ENCODE measurements at regions not wholly inside any gene's neighbourhood (a gene's known extent, or its start where the extent isn't known, plus 50 kb on each side); places are given as distances from the start of the nearest gene placed in this dataset.
"Not testable (repeated sequence)": the region's sequence is repeated elsewhere in the genome, so short reads cannot be mapped to it uniquely, and the experiment has no call there.

DNA sequence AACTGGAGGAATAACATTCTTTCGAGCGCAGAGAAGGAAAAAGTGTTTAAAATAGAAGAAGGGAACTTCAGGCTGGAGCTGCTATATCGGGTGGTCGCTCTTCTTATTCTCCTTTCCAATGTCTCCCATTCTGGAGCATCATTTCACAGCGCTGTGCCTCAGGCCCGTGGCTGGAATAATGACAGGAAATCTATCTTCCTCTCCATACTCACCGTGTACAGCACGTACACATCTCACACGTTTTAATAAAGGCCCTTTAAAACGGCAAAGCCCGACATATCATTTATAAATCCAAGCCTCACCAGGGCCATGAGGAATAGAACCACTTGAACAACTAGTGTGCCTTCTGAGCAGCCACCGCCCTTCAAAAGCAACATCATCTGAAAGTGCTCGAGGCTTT is 264.4 kb downstream of the TEX29 start:
- DNase-seq (ENCODE audit: low spot score): no peak

DNA sequence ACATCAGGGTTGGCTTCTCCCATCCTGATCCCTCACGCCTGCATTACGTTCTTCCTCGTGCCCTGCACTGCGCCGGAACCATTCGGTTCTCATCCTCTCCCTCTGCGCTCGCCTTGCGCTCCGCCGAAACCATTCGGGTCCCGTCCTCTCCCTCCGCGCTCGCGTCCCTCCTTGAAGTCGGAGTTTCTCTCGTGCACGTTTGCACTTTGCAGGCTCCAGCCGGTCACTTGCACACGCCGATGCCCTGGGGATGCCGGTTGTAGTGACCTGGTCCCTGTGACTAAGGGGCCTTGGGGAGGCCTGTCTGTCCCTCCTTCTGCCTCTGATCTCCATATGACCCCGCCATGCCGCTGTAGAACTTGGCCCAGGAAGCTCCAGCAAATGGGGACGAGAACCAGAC is 265.8 kb downstream of the TEX29 start:
- DNase-seq (ENCODE audit: low spot score): no peak

DNA sequence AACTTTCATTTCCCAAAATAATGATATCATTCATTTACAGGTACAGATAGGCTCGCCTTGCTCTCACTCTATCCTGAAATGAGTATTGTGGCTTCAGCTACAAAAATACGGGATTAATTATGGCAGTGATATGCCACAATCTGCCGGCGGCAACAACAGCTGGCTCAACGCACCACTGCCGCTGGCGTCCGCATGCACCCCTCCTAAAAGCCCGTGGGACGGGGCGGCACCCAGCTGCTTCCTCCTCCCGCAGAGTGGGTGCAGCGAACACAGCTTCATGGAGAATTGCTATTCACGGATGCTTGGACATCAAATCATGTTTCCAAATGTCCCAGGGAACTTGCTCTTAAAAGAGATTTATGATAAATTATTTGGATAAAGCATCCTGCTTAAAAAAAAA is 266.8 kb downstream of the TEX29 start:
- DNase-seq (ENCODE audit: low spot score): no peak

DNA sequence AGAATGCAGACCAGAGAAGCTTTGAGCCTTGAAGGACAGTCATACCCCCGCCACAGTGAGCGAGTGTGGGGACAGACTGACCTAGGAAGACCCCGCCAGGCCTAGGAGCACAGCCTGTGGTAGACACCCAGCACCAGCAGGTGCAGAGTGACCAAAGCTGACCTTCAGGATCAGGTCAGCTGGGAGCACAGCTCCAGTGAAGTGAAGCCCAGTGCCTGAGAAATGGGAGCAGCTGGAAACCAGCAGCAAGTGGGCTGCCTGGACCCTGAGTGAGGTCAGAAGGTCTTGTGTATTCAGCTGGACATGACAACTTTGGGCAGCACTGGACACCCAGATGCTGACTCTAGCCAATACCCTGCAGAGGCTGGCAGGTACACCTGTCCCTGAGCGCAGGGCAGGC is 268.9 kb downstream of the TEX29 start:
- no peak for DNase-seq (ENCODE audit: low spot score)

DNA sequence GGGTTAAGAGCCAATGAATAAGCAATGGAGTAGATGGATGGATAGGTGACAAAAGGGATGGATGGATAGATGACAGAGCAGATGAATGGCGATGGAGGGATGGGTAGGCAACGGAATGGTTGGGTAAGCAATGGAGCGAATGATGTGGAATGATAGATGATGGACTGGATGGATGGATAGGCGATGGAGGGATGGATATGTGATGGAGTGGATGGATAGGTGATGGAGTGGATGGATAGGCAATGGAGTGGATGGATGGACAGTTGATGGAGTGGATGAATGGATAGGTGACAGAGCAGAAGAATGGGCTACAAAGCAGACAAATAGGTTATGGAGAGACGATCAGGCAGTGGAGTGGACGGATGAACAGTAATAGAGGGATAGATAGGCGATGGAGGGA is 269.6 kb downstream of the TEX29 start:
- DNase-seq (ENCODE audit: low spot score): no peak

DNA sequence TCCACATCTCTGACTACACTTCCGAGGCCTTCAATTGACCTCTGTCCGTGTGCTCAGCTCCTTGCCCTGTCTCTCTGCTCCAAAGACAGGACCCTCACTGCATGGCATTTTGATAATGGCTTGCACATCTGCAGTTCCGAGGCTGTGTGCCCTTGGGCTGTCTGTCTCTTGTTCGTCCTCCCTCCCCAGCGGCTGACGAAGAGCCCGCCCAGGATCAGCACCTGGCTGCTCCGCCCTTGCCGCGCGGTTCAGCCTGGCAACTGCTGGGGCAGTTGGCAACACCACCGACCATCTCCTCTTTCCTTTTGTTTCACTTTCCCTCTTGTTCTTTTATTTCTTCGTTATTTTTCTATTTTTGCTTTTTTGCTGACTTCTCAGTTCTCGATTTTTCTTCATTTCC is 270.4 kb downstream of the TEX29 start:
- DNase-seq (ENCODE audit: low spot score): no peak

DNA sequence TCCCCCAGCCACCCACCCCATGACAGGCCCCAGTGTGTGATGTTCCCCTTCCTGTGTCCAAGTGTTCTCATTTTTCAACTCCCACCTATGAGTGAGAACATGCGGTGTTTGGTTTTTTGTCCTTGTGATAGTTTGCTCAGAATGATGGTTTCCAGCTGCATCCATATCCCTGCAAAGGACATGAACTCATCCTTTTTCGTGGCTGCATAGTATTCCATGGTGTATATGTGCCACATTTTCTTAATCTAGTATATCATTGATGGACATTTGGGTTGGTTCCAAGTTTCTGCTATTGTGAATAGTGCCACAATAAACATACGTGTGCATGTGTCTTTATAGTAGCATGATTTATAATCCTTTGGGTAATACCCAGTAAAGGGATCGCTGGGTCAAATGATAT is 273.0 kb downstream of the TEX29 start:
- not testable (repeated sequence) for DNase-seq (ENCODE audit: low spot score)

DNA sequence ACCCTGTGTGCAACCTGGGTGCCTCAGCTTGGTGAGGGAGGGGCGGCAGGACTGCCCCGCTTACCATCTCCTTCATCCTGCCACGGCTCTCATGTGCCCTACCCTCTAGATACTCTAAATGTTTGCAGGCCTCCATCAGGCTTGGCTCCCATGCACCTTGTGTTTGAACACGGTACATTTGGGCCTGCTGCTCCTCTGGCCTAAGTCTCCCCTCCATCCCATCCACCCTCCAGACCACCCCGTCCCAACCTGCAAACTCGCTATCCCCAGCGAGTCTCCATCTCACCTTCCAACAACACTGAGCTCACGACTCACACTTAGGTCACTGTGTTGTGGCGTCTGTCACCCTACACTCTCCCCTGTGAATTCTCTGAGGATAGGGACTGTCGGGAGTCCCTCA is 274.2 kb downstream of the TEX29 start:
- no peak for DNase-seq (ENCODE audit: low spot score)

DNA sequence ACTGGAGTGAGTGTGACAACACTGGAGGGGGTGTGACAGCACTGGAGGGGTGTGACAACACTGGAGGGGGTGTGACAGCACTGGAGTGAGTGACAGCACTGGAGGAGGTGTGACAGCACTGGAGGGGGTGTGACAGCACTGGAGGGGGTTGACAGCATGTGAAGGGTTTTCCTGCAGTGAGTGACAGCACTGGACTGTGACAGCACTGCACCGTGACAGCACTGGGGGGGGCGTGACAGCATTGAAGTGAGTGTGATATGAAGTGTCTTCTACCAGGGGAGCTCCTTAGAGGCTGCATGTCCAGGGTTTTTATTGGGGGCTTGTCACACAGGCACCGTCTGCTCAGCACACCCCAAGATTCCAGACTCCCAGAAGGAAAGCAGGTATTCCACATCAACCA is 274.8 kb downstream of the TEX29 start:
- DNase-seq (ENCODE audit: low spot score): no peak

DNA sequence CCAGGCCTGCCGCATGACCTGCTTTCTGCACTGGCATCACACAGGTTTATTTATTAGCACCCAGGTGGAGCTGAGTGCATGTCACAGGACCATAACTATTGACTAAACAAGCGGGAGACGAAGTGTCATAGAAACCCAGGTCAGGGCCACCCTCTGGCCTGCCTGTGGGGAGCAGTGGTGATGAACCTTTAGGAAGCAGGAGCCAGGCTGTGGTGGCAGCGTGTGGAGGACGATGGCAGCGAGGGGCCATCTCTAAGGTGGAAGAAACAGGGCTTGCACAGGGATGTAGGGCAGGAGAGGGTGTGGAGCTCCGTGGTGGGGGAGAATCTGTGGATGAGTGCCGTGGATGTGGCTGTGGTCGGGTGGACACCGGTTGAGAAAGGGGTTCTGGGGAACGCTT is 275.3 kb downstream of the TEX29 start:
- no peak for DNase-seq (ENCODE audit: low spot score)

DNA sequence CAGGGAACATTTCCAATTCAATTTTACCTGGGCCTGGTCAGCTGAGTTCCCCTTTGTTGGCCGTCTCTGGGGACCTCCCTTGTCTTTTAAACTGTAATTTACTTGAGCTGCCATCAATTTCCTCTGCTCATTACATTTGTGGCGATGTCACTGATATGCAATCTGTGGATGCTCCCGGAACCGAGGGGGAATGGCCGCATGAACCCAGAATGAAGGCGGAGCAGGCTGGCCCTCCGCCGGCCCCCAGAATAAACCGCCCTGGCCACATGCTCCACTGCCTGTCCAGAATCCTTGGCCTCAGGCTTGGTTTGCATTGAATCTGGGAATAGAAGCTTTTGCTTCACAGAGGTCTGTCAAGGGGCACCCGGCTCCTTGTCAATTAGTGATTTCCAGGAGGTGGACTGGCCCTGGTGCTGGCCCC is 276.8 kb downstream of the TEX29 start:
- DNase-seq (ENCODE audit: low spot score): no peak

DNA sequence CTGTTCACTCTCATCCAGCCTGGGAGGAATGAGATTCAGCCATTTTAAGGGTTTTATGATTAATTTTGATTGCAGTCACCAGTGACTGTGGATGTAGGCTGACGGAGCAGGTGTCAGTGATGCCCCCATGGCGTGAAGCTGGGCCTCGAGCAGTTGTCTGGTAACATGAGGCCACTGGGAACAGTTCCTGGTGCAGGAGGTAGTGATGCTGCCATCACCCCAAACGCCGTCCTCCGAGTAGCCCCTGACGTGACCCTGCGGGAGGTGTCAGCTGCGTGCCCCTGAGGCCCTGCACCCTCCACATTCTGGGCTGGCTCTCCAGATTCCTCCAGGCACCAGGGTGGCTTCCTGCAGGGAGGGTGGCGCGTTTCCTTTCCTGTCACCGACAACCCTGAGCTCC is 277.2 kb downstream of the TEX29 start:
- no peak for DNase-seq (ENCODE audit: low spot score)

DNA sequence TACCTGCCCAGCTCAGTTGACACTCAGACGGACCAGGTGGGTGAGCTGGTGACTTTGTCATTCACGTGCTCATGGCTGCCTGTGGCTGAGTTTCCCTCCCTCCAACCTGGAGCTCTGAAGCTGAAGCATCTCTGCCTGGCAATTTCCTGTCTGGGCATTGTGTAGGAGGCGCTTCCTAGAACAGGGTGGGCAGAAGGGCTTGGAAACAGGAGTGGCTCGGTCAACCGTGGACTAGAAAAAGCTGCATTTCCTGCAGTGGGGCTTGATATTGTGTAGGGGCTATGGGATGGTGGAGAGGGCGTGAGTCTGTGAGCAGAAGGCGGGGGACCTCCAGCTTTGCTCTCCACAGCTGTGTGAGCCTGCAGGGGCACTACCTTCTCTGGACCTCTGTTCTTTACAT is 278.3 kb downstream of the TEX29 start:
- no peak for DNase-seq (ENCODE audit: low spot score)

DNA sequence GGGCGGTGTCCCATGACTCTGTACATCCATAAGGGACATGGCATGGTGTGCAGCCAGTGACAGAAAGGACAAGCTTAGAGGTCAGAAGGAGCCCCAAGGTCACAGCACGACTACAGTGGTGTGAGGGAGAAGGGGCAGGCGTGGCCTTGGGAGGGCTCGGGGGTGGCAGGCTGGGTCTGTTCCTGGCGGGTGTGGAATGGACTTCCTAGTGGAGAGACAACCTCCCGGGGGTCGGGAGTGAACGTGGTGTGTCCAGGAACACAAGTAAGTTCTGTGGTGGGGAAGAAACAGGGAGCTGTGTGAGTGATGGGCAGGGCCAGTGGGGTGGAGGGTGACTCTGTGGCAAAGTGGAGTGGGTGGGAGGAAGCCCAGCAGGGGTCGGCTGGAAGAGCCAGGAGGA is 279.3 kb downstream of the TEX29 start:
- DNase-seq (ENCODE audit: low spot score): no peak

DNA sequence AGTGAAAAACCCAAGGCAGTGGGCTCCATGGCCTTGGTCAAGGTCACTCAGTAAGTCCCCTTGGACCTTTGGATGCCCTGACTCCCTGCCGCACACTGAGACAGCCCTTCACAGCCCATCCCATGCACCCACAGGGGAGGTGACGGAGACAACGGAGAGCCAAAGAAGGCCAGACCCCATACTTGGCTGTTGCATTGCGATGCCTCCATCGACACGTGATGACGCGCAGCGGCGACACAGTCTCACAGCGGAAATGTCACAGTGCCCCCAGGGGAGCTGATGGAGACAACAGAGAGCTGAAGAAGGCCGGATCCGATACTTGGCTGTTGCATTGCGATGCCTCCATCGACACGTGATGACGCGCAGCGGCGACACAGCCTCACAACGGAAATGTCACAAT is 282.4 kb downstream of the TEX29 start:
- DNase-seq (ENCODE audit: low spot score): no peak

DNA sequence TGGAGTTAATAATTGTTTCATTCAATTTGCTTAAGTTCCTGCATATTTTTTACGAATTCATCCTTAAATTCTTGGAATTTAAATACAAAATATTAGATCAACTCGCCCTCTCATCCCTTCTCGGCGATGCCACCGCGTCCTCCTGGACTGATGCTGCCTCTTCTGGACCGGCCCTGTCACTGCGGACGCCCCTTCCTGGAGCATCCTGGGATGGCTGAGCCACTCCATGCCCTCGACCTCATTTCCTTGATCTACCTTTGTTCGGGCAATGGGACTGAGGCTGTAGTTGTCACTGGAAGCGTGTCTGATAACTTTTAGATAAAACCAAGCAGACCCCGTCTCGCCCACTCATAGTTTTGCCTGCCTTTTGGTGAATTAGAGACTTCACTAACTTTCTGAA is 283.7 kb downstream of the TEX29 start:
- no peak for DNase-seq (ENCODE audit: low spot score)

DNA sequence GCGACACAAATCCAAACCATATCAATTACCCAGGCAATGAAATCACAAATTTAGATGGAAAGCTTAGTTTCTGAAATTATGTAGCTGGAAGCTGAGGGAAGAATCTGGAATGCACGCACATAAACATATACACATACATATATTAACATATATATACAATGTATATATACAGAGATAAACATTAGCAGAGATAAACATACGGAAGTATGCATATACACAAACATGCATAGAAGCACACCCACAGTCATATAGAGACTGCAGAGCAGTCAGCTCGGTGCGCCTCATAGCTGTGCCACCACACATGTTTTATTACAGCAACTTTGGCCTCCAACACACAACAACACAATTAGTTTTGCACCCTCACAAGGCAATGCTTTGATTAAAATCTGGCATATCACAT is 288.1 kb downstream of the TEX29 start:
- no peak for DNase-seq (ENCODE audit: low spot score)

DNA sequence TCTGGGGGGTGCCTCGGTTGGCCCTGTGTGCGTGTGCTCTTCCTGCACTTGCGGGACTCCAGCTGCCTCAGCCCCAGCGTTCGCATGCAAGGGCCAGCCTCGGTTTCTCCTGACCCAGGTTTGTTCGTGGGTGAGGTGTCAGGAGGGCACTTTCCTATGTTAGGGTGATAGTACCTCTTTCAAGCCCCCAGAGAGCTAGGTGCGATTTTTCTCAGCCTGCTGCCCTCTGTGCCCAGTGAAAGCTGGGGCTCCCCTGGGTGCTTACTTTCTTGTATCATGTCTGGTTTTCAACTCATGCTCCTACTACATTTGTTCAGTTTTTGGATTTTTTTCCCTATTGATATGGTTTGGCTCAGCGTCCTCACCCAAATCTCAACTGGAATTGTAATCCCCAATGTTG is 289.2 kb downstream of the TEX29 start:
- DNase-seq (ENCODE audit: low spot score): no peak

DNA sequence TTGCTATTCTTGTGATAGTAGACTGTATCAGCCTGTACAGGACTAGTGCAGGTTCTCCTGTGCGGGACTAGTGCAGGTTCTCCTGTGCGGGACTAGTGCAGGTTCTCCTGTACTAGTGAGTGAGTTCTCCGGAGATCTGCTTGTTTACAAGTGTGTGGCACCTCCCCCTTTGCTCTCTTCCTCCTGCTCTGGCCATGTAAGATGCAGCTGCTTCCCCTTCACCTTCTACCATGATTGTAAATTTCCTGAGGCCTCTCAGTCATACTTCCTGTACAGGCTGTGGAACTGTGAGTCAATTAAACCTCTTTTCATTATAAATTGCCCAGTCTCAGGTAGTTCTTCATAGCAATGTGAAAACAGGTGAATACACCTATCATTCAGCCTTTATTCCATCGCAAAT is 289.6 kb downstream of the TEX29 start:
- no peak for DNase-seq (ENCODE audit: low spot score)

DNA sequence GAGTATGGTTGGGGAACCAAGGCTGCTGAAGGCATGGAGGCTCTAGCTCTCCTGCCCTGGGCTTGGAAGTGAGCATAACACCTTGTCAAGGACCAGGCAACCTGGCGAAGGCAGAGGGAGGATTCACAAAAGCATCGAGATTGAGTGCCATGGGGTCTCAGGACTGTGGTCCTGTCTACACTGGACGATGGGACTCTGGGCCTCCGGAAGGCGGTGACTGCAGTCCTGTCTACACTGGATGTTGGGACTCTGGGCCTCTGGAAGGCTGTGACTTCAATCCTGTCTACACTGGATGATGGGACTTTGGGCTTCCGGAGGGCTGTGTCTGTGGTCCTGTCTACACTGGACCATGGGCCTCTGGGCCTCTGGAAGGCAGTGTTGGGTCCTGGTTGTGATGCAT is 290.4 kb downstream of the TEX29 start:
- no peak for DNase-seq (ENCODE audit: low spot score)

DNA sequence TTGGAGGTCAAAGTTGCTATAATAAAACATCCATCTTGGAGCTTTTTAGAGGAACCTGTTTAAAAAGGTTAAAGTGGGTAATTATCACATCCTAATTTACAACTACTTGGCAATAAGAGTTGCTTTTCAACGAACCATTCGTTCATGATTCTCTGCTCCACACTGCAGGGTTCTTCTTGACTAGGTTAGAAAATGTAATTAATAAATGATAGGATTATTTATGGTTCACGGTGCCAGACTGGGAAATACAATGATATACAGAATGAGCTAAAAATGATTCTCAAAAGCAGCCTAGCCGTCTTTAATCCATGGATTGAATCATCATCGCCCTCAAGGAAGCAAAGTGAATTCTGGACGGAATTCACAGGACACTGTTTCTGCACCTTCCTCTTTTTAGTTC is 291.2 kb downstream of the TEX29 start:
- DNase-seq (ENCODE audit: low spot score): no peak

DNA sequence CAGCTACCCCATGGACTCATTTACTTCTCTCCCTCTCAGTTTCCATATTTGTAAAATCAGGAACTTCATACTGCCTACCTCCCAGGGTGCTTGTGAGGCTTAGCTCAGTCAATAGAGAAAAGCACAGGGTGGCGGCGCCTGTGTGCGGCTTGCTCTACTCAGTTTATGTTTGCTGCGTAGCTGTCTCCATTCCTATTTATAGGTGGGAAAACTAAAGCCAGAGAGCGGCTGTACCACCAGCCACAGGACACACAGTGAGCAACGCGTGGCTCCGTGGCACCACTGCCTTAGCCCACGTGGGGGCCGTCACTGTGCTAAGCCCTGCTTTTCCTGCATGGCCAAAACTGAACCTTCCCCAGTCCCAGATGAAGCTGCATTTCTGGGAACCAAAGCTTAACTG is 292.4 kb downstream of the TEX29 start:
- no peak for DNase-seq (ENCODE audit: low spot score)

DNA sequence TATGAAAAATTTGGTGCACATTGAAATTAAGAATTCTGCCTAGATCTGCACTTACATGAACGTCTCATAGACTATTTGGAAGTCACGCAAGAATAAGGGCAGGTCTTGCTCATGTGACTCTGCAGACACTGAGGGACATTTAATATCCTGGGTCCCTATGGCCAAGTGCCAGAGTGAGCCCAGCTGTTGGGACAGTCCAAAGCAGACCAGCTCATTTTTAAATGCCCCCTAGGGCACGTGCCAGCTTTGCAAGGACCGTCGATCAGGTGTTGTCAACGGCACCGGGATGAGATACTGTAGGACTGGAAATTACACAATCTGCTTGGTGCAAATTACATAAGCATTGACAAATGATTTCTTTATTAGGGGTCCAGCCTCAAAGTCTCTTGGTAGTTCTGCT is 293.6 kb downstream of the TEX29 start:
- DNase-seq (ENCODE audit: low spot score): no peak

DNA sequence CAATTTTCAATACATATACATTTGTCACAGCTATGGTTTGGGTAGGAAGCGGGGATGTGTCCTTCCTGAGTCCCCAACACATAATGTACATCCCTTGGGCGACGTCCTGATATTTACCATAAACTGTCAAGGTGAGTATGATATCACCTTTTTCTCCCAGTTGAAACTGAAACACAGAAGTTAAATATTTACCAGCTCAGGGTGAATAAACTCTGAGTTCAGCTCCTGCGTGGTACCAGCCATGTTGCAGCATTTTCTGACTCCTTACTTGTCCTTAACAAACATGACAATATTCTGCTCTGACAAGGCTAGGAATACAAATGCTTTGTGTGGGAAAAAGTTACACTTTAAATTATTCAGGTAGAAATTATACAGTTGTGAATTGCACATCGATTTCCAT is 294.2 kb downstream of the TEX29 start:
- DNase-seq (ENCODE audit: low spot score): no peak

DNA sequence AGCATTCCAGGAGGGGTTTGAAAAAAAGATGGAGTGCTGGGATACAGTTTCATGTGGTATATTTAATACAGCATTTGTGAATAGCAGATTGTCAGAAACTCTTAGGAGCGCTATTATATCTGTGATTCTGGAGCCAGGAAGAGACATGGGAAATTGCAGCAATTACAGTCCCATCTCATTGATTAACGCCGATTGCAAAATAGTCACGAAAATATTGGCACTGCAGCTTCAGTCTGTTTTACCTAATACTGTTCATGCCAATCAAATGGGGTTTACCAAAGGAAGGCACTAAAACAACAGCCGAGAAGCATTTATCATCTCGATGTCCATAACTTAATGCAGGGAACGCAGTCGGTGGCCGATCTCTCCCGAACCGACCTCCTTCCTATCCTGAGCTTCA is 295.8 kb downstream of the TEX29 start:
- no peak for DNase-seq (ENCODE audit: low spot score)
